ENCODE measurements at regions not wholly inside any gene's neighbourhood (a gene's known extent, or its start where the extent isn't known, plus 50 kb on each side); places are given as distances from the start of the nearest gene placed in this dataset.

GRCh38 chr2:122135021-122135937 lies 379.8 kb downstream of the TSN start:
- no peak for TF ChIP-seq POLR2AphosphoS5 (IDR thresholded peaks at IDR 0.05)
- no peak for TF ChIP-seq CTCF (IDR thresholded peaks at IDR 0.05)
